H1 (cell line): ENCODE measurements at regions not wholly inside any gene's neighbourhood (a gene's known extent, or its start where the extent isn't known, plus 50 kb on each side); places are given as distances from the start of the nearest gene placed in this dataset.

Experiments used
- CTBP2 ChIP-seq: IDR thresholded peaks from 2 replicates; pipeline ENCODE4 v1.7.0; 2011; ENCODE audit warnings: borderline replicate concordance, mild to moderate bottlenecking, moderate library complexity, mixed read lengths, low read length; ENCODE audit not compliant: insufficient read depth, insufficient read length
- EGR1 ChIP-seq: IDR thresholded peaks from 2 replicates; pipeline ENCODE4 v1.6.1; 2011; ENCODE audit warnings: low read depth, low read length, borderline replicate concordance
- HDAC2 ChIP-seq, 2 experiments: fragments of 300-600 bp in 1 of 2; sonication (generic) in 1 of 2; IDR thresholded peaks; 2 replicates each; pipeline ENCODE4 v1.6.1; 2011 to 2012; ENCODE audit warnings: low read depth in 2 of 2, low read length in 2 of 2, mild to moderate bottlenecking in 2 of 2, moderate library complexity in 2 of 2, borderline replicate concordance in 1 of 2, inconsistent platforms in 1 of 2
- NANOG ChIP-seq: IDR thresholded peaks from 2 replicates; pipeline ENCODE4 v1.6.1; 2011; ENCODE audit warnings: low read length, low read depth, mild to moderate bottlenecking, inconsistent platforms; ENCODE audit not compliant: insufficient read depth, poor library complexity, severe bottlenecking
- TF ChIP-seq, protein P1 (sequence below): IDR thresholded peaks from 2 replicates; pipeline ENCODE4 v1.6.1; 2011; ENCODE audit warnings: low read length, improper control_type of control experiment

DNA sequence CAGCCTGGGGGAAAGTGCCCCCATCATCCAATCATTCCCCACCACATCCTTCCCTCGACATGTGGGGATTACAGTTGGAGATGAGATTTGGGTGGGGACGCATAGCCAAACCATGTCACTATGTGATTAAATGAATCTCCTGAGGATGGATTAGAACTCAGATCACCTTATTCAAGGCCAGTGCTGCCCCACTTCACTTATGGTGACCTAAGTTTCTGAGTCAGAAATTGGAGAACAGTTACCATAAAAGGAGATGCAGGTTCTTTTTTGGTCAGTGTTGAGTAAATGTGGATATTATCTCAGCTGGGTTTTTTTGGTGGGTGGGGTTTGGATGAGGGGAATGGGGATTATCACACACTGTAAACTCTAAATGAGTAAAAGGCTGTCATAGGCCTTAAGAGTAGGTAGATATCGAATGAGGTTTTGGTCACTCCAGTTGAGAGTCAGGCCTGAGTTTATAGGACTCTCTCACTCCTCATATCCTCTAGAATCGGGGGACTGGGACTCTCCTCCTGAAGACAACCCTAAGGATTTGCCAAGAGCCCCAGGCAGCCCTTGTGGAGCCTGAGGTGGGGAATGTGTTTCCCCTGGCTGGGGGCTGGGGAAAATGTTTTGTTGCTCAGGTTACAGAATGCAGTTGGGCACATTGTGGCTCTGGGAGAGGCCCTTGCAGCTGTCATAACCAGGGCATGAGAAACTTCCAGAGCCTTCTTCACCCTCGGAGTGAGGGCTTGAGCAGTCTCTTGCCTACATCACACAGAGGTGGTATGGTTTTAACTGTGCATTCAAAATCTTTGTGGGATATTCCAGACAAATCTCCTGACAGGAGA is 213.0 kb downstream of the BAMBI start (continued):
- TF ChIP-seq CTBP2 (no peak), HDAC2 (IDR thresholded peaks at IDR 0.05; ENCODE audit: borderline replicate concordance in 1 of 2, low read depth in 2 of 2, low read length in 2 of 2) (no peak), EGR1 (no peak), NANOG (no peak)
- TF ChIP-seq, protein P1, sequence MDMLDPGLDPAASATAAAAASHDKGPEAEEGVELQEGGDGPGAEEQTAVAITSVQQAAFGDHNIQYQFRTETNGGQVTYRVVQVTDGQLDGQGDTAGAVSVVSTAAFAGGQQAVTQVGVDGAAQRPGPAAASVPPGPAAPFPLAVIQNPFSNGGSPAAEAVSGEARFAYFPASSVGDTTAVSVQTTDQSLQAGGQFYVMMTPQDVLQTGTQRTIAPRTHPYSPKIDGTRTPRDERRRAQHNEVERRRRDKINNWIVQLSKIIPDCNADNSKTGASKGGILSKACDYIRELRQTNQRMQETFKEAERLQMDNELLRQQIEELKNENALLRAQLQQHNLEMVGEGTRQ: no peak
